GM18870 (cell line): ENCODE measurements at regions not wholly inside any gene's neighbourhood (a gene's known extent, or its start where the extent isn't known, plus 50 kb on each side); places are given as distances from the start of the nearest gene placed in this dataset.

Experiments used
- ATAC-seq: cut with Tn5 transposase; IDR thresholded peaks from one replicate; pipeline ENCODE4 v1.9.1; 2021; ENCODE audit warnings: moderate library complexity; ENCODE audit not compliant: unreplicated experiment

- ATAC-seq, result no peak
These were observed 109.2 kb upstream of the PCDH18 start for GRCh38 chr4:137641544-137641943.

- no peak for ATAC-seq
These were observed 108.5 kb upstream of the PCDH18 start for GRCh38 chr4:137640838-137641158.

- ATAC-seq, result peak; percentile 55
These were observed 108.0 kb upstream of the PCDH18 start for GRCh38 chr4:137640156-137640837.

- ATAC-seq, result peak; percentile 39
These were observed 106.6 kb upstream of the PCDH18 start for GRCh38 chr4:137638934-137639333.

- no peak for ATAC-seq
These were observed 103.3 kb upstream of the PCDH18 start for GRCh38 chr4:137635601-137636000.

- ATAC-seq, result no peak
These were observed 102.8 kb upstream of the PCDH18 start for GRCh38 chr4:137635108-137635507.

DNA sequence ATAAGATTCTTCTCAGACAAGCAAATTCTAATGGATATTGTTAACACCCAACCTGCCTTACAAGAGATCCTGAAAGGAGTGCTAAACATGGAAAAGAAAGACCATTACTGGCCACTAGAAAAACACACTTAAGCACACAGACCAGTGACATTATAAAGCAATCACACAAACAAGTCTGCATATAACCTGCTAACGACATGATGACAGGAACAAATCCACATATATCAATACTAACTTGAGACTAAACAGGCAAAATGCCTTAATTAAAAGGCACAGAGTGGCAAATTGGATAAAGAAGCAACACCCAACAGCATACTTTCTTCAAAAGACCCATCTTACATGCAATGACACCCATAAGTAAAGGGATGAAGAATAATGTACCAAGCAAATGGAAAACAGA, 100.5 kb upstream of the PCDH18 start:
- ATAC-seq, result no peak

GRCh38 chr4:137631605-137632004, 99.3 kb upstream of the PCDH18 start:
- no peak for ATAC-seq

DNA sequence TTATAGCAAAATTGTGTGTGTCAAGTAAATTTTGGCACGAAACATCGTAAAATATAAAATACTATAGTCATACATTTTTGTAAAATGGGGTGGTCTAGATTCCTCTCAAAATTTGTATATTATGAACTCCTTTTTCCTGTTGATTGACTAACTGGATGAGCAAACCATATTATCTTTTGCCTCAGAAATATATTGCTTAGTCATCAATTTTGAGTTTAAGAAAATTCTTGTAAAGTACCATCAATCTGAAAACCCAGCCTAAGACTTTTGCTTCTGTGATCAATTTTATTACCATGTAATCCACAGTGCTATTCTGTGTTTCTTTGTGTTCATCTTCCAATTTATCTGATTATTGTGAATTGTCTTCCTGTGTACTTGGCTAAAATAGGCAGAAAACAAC, 98.0 kb upstream of the PCDH18 start:
- ATAC-seq, result no peak

DNA sequence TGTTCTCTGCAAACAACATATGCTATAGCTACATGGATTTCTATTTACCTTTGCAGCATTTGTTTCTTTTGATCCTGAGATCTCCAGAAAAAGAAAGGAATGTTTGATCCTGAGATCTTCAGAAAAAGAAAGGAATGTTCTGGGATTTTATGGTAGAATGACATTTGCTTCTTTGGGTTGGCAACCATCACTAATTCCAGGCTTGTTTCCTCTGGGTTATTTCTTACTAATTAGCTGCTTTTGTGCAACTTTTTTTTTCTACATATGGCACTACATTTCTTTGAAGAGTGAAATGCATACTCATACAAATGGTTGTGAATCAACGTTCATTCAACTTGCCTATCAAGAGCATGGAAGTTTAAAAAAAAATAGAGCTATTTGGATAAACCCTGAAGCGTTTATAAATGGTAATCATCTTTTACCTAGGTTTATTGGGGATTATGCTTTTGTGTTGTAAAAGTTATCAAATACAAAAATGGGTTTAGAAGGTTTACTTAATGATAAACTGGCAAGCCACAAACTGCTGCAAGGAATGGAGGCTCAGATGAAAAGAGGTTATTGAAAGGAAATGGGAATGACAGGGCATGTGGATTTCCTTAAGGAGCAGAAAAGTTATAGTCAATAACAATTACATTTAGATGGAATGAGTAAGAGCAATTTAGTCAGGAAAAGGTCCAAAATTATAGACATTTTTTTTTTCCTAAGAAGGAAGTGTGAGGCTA, 95.6 kb upstream of the PCDH18 start:
- ATAC-seq, result no peak

DNA sequence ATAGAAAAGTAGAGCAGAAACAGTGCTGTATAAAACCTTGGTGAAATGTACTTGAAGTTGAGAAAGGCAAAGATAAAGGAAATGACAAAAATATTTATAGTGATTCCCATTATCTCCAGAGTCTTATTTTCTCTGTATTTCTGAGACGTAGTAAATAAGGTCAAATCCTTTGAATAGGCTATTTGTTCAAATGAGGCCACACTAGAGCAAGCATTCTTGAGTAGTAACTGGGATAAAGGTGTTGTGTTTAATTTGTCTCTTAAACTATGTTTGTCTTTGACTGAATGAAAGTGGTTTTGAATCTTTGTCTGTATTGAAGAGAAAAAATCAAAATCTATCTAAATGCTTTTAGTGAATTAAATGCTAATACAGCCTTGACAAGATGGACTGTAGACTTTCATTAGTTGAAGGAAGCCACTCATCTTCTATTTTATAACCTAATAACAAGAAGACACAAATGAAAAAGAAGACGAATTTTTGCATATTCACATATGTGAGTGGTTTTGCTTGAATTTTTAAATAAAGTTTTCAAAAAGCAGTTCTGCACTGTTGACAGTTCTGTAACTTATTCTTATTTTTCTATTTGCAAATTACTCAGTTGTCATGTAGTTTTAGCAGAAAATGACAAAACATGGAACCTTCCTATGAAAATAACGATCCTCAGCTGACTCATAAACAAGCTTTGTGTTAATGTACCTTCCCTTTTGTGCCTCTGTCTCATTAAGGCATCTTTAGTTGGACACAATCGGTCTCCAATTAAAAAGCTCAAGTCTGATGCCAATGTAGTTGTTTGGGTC, 94.8 kb upstream of the PCDH18 start:
- ATAC-seq, result no peak

- ATAC-seq, result no peak
These were observed 90.7 kb upstream of the PCDH18 start for GRCh38 chr4:137623013-137623412.

DNA sequence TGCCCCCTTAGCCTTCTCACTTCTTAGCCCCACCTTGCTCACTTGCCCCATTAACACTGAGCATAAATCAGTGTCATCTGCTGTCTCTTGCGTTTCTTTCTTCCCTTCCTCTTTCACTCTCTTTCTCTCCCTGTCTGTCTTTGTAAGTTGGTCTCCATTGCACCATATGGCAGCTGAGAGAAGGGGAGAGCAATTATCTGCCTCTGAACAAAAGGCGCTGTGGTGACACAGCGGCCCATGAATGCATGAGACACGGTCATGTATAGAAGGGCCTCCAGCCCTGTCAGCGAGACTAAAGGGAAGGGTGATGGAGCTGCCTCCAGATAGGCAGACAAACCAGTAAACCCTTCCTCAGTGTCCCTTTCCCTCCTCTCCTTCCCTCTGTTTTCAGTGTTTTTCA, 88.8 kb upstream of the PCDH18 start:
- ATAC-seq, result no peak

DNA sequence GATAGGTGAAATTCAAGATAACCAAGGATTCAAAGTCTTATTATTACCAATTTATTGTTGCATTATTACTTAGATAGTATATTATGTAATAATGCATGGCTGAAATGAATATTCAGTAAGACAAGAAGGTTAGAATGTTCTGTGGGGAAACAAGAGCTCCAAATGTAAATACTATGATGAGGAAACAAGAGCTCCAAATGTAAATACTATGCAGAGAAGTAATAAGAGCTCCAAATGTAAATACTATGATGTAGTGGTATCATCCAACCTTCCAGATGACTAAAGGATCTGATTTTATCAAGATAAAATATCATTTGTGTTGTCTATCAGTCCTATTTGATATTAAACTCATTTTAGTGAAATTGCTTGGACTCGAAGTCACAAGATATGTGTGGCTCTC, 82.2 kb upstream of the PCDH18 start:
- ATAC-seq, result no peak

GRCh38 chr4:137611998-137612700, 79.9 kb upstream of the PCDH18 start:
- no peak for ATAC-seq

DNA sequence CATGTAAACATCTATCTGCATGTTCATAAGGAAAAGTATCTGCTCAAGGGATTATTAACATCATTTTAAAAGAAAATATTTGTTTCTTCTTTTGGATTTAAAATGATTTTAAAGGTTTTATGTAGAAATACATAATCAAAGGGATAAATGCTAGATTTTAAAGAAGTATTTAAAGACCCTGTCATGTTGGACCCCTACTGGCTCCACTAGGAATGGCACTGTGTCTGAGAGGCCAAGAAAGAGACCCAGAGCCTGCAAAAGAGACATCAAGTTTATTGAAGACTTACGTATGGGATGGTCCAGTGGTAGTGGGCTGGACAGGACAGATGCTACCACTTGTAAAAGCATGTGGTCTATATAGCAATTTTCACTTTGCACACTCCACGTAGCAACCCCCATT, 78.7 kb upstream of the PCDH18 start:
- ATAC-seq, result no peak

DNA sequence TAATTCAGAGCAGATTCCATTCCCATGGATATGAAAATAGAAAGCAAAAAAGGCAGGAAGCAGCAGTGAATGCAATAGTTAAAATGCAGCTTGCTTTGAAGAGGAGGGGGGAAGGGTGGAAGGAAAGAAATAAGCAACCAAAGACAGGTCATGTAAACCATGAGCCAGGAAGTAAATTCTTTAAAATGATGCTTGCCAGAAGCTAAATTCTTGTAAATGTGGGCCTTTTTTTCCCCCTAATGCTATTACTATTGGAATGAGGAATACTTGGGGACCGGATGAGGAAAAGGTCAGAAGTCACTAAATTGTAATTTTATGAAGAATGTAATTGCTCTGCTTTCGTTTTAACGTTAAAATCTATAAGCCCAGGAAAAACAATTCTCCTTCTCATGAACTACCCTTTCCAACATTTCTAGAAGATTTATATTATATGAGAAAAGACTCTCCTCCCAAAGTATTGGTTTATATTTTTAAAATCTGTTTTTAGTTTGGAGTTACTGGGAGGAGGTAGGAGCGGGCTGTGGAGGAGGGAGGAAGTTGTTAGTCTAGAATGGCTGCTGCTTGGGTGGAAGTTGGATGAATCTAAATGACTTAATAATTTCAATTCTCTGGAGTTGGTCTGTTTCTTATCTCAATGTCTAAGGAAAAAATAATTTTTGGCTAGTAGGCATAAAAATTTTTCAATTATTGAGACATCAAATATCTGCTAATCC, 77.6 kb upstream of the PCDH18 start:
- no peak for ATAC-seq

- ATAC-seq, result no peak
These were observed 75.8 kb upstream of the PCDH18 start for GRCh38 chr4:137608085-137608484.

DNA sequence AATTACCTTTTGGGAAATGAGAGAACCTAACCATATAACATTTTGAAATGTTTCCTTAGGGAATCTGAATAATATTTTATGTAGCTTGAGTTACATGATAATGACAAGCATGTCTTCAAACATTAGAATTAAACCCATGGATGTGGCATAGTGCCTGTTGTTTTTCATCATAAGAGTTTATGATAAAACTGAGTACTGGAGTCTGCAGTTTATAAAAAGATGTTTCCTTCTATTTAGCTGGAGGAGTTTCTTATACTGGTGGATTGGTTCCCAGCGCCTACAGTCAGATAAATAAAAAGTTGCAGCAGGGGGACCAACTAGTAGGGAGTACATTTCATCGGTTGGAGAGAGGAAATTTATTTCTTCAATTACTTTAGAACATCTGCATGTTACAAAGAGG, 70.1 kb upstream of the PCDH18 start:
- ATAC-seq, result no peak

GRCh38 chr4:137601934-137602333, 69.6 kb upstream of the PCDH18 start:
- ATAC-seq, result no peak

- no peak for ATAC-seq
These were observed 67.4 kb upstream of the PCDH18 start for GRCh38 chr4:137599734-137600133.
